ENCODE measurements at regions not wholly inside any gene's neighbourhood (a gene's known extent, or its start where the extent isn't known, plus 50 kb on each side); places are given as distances from the start of the nearest gene placed in this dataset.

DNA sequence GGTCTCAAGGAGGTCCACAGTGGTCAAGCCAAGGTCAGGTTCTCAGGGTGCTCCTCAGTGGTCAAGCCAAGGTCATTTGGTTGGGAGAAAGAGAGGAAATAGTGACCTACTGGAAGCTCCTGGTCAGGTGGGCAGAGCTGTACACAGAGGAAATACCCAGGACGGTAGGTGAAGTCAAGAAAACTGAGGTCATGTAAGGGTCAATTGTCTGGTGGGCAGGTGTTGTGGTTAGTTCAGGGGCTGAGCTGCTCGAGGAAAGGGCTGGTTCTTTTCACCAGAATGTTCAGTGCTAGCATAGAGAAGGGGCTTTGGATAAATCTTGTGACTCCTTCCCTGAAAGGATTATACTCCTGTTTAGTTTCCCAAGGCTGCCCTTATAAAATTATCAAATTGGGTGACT, 540.5 kb downstream of the VRK1 start:
- H3K36me3 ChIP-seq (ENCODE audit: control insufficient read depth, insufficient read depth, low read length) = no peaks in the 10 kb centered on the region
- no peak overlapping the region for H2AK9ac ChIP-seq (replicated peaks; ENCODE audit: low read depth, low read length, poor library complexity)
- H2AK5ac ChIP-seq (ENCODE audit: low read depth, low read length) = no peak overlapping the region
- H3K27me3 ChIP-seq (ENCODE audit: control insufficient read depth, insufficient read depth, low read length) = no peaks in the 10 kb centered on the region
- no peak overlapping the region for H3K4me3 ChIP-seq (ENCODE audit: insufficient read depth, low read depth, low read length)
- no peak overlapping the region for H4K8ac ChIP-seq (ENCODE audit: low read depth in 2 of 2, low read length in 2 of 2)
- no peak overlapping the region for H3K23ac ChIP-seq (ENCODE audit: low read depth, low read length)
- BruUV-seq (replicated peaks) = no TSS peak
- H3K9me3 ChIP-seq (ENCODE audit: control insufficient read depth, insufficient read depth, low read length) = peaks cover 20% of the 10 kb centered on the region
- no peak overlapping the region for H3K9ac ChIP-seq (ENCODE audit: low read depth, low read length)
- TF ChIP-seq NFE2L2 (IDR thresholded peaks at IDR 0.05; ENCODE audit: low read depth, low read length) (no peak), MAFK (IDR thresholded peaks at IDR 0.05; ENCODE audit: low read depth, low read length) (no peak), SMC3 (IDR thresholded peaks at IDR 0.05; ENCODE audit: low read depth, low read length) (no peak), RFX5 (IDR thresholded peaks at IDR 0.05; ENCODE audit: low read depth, low read length) (no peak)
- TF ChIP-seq, protein P1, sequence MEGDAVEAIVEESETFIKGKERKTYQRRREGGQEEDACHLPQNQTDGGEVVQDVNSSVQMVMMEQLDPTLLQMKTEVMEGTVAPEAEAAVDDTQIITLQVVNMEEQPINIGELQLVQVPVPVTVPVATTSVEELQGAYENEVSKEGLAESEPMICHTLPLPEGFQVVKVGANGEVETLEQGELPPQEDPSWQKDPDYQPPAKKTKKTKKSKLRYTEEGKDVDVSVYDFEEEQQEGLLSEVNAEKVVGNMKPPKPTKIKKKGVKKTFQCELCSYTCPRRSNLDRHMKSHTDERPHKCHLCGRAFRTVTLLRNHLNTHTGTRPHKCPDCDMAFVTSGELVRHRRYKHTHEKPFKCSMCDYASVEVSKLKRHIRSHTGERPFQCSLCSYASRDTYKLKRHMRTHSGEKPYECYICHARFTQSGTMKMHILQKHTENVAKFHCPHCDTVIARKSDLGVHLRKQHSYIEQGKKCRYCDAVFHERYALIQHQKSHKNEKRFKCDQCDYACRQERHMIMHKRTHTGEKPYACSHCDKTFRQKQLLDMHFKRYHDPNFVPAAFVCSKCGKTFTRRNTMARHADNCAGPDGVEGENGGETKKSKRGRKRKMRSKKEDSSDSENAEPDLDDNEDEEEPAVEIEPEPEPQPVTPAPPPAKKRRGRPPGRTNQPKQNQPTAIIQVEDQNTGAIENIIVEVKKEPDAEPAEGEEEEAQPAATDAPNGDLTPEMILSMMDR (conservative IDR thresholded peaks at IDR 0.05; ENCODE audit: low read depth, low read length) = no peak
- no peak overlapping the region for H4K5ac ChIP-seq (ENCODE audit: low read depth, low read length)
- no peak overlapping the region for H2BK15ac ChIP-seq (ENCODE audit: low read depth, low read length)
- H3K9me1 ChIP-seq (ENCODE audit: insufficient read depth, low read length) = no peaks in the 10 kb centered on the region
- no peaks in the 10 kb centered on the region for H4K20me1 ChIP-seq (ENCODE audit: insufficient read depth, low read length)
- no peak overlapping the region for H3K27ac ChIP-seq (ENCODE audit: insufficient read depth, low read length)
- no peak overlapping the region for H2BK120ac ChIP-seq (ENCODE audit: low read depth, low read length)
- no peak overlapping the region for H2BK5ac ChIP-seq (ENCODE audit: low read depth, low read length, poor library complexity, severe bottlenecking)
- no peak overlapping the region for H3K18ac ChIP-seq (ENCODE audit: low read depth, low read length)
- no peak overlapping the region for H3K4ac ChIP-seq (ENCODE audit: low read depth, low read length)
- no peak overlapping the region for H2AFZ ChIP-seq (replicated peaks; ENCODE audit: low read length, poor library complexity)
- no peaks in the 10 kb centered on the region for H3K4me1 ChIP-seq (ENCODE audit: control insufficient read depth, insufficient read depth, low read length)
- no CpG with 5 or more reads among the region's 2 CpGs for WGBS, 2 experiments (ENCODE audit: extremely low coverage in 2 of 2, insufficient read length in 1 of 2)
- in situ Hi-C loops (cut with MboI; ENCODE audit: low sequenced_read_pairs) = no loop called here
- ATAC-seq (ENCODE audit: low read depth) = no peak
- ChIA-PET CTCF (no interaction called here), POLR2A (ENCODE audit: unreplicated experiment) (no interaction called here)
- H4K91ac ChIP-seq (ENCODE audit: insufficient read depth, low read depth, low read length) = no peak overlapping the region
- dilution Hi-C loops (cut with HindIII; ENCODE audit: low sequenced_read_pairs, unreplicated experiment) = no loop called here
- intact Hi-C loops (cut with micrococcal nuclease) = no loop called here
- no peaks in the 10 kb centered on the region for H3K79me1 ChIP-seq (ENCODE audit: low read depth in 1 of 2, low read length in 2 of 2)
- H3K14ac ChIP-seq (replicated peaks; ENCODE audit: low read depth, low read length) = no peak overlapping the region
- H3K56ac ChIP-seq (ENCODE audit: extremely low read depth, insufficient read depth, low read length) = no peak overlapping the region
- H3K4me2 ChIP-seq (ENCODE audit: low read depth, low read length) = no peak overlapping the region
- no peak for DNase-seq
- no peak overlapping the region for H2BK20ac ChIP-seq (ENCODE audit: low read depth, low read length)

Measured in IMR-90 (cell line).